ENCODE measurements at regions not wholly inside any gene's neighbourhood (a gene's known extent, or its start where the extent isn't known, plus 50 kb on each side); places are given as distances from the start of the nearest gene placed in this dataset.

DNA sequence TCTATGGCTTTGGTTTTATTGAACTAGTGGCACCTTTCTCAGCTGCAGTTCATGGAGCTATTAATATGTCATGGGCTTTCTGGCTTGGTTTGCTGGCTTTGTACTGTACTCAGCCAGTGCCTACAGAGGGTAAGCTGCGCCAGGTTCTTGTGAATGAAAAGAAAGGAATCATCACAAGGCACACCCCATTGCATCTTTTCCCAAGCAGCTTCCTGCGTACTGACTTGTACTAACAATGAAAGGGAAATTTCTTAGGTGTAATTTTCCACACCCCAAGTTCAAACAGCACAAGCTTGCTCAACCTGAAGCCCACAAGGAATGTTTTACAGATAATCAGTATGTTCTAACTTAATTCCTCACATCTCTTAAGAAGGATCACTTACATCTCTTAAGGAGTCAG lies 78.0 kb upstream of the TNFSF18 start:
- no peaks in the 10 kb centered on the region for H3K36me3 Mint-ChIP-seq (ENCODE audit: low read depth)
- H3K4me1 Mint-ChIP-seq (ENCODE audit: low read depth): peaks cover 17% of the 10 kb centered on the region
- no peak for DNase-seq
- no peaks in the 10 kb centered on the region for H3K9me3 Mint-ChIP-seq
- no peak overlapping the region for H3K4me3 Mint-ChIP-seq
- H3K27ac Mint-ChIP-seq: no peak overlapping the region
- TF ChIP-seq, protein P1, sequence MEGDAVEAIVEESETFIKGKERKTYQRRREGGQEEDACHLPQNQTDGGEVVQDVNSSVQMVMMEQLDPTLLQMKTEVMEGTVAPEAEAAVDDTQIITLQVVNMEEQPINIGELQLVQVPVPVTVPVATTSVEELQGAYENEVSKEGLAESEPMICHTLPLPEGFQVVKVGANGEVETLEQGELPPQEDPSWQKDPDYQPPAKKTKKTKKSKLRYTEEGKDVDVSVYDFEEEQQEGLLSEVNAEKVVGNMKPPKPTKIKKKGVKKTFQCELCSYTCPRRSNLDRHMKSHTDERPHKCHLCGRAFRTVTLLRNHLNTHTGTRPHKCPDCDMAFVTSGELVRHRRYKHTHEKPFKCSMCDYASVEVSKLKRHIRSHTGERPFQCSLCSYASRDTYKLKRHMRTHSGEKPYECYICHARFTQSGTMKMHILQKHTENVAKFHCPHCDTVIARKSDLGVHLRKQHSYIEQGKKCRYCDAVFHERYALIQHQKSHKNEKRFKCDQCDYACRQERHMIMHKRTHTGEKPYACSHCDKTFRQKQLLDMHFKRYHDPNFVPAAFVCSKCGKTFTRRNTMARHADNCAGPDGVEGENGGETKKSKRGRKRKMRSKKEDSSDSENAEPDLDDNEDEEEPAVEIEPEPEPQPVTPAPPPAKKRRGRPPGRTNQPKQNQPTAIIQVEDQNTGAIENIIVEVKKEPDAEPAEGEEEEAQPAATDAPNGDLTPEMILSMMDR (IDR thresholded peaks at IDR 0.05): no peak
- no peaks in the 10 kb centered on the region; the same call in 1 of the 2 replicates for H3K27me3 Mint-ChIP-seq (ENCODE audit: insufficient read depth)

DNA sequence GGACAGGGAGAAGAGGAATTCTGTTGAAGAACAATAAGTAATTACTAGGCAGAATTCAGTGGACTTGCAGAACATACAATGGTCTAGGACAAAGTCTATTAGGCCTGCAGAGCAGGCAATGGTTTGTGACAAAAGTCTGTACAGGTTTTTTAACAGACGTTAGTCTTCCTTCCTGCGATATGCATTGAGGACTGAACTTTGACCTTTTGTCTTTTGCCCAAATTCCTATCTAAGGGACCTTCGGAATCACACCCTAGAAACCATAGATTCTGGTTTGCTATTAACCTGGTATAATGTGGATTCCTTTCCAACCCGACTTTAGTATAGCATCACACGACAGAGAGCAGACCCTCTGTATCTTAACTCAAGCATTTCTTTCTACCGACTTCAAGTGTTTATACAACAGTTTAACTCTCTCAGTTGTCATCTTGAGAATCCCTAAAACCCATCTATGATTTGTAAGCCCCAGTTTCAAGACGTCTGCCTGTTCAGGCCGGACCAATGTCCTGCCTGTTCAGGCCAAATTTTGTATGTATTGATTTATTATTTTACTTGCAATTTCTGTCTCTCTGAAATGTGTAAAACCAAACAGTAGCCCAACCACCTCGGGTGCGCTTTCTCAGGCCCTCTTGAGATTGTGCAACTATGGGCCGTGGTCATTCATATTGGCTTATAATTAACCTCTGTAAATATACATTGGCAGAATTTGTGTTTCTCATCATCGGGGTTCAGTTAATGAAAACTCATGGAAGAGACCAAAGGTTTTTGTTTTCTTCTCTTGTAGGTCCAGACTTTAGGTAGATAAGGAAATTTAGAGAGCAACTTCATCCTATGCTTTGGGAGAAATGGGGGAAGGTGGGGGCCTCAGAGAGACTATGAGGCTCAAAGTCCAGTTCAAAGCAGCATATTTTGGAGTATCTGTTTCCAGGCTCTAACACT lies 76.9 kb upstream of the TNFSF18 start:
- Mint-ChIP-seq H3K9me3 (no peaks in the 10 kb centered on the region), H3K4me3 (no peak overlapping the region), H3K36me3 (ENCODE audit: low read depth) (no peaks in the 10 kb centered on the region), H3K27me3 (ENCODE audit: insufficient read depth) (no peaks in the 10 kb centered on the region; the same call in 1 of the 2 replicates), H3K27ac (no peak overlapping the region), H3K4me1 (ENCODE audit: low read depth) (peaks cover 22% of the 10 kb centered on the region)
- TF ChIP-seq, protein P1 (IDR thresholded peaks at IDR 0.05): no peak
- DNase-seq: no peak

DNA sequence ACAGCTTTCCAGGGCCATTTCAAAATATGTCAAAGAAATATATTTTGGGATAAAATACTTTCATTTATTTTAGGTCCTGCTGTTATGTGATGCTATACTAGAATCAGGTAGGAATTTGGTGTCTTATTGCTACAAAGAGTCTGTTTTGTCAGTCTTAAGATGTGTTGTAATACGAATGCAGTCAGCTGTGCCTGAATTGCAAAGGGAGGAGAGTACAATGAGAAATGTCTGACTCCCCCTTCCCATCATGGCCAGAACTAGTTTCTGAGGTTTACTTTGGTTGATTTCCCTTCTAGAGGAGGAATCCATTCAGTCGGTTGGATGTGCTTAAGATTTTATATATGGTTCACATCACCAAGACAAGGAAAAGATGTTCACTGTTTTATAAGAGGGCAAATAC lies 75.7 kb upstream of the TNFSF18 start:
- Mint-ChIP-seq H3K4me1 (ENCODE audit: low read depth) (peaks cover 35% of the 10 kb centered on the region), H3K27me3 (ENCODE audit: insufficient read depth) (no peaks in the 10 kb centered on the region; the same call in 1 of the 2 replicates), H3K36me3 (ENCODE audit: low read depth) (no peaks in the 10 kb centered on the region), H3K4me3 (no peak overlapping the region), H3K9me3 (no peaks in the 10 kb centered on the region), H3K27ac (no peak overlapping the region)
- TF ChIP-seq, protein P1 (IDR thresholded peaks at IDR 0.05): no peak
- no peak for DNase-seq

DNA sequence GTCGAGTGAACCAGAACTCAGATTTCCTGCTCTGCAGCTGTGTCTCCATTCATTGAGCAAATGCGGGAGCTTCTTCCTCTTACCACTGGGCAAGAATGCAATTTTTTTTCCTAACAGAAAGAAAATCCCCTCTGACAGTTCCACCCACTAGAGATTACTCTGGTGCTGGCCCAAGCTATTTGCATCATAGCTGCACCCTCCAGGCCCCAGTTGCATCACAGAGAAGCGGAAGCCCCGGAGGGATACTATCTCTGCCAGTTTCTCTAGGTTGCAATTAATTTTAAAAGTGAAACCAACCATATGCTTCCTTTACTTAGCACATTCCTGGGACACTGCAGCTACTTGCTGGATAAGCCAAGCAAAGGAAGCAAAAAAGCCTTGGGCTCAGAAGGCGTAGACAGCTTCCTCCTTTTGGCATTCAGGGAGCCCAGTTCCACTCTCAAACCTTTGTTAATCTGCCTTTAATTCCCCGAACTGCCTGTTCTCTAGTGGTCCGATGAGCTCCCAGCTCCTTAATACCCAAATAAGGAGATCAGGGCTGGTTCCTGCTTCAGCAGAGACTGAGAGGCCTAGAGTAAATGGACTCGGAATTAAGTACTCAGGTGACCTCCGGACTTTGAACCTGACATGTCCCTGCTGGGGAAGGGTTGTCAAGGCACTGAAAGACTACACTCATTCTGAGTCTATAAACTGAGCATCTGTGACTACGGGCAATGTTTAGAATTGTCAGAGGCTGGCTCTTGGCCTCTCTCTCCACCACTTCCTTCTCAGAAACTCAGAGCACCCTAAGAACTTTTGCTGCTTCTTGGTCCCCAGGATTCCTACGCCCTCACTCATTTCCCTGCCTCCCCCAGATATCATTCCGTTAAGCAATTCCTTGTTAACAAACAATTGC lies 72.5 kb upstream of the TNFSF18 start:
- Mint-ChIP-seq H3K9me3 (no peaks in the 10 kb centered on the region), H3K27me3 (ENCODE audit: insufficient read depth) (no peaks in the 10 kb centered on the region; the same call in 1 of the 2 replicates), H3K36me3 (ENCODE audit: low read depth) (no peaks in the 10 kb centered on the region; the same call in 1 of the 2 replicates), H3K27ac (peak overlapping the region; percentile 98), H3K4me3 (peak overlapping the region; percentile 83), H3K4me1 (ENCODE audit: low read depth) (peaks cover 46% of the 10 kb centered on the region)
- TF ChIP-seq, protein P1 (IDR thresholded peaks at IDR 0.05): no peak; the same call in 1 of the 2 replicates
- DNase-seq: peak; percentile 93

DNA sequence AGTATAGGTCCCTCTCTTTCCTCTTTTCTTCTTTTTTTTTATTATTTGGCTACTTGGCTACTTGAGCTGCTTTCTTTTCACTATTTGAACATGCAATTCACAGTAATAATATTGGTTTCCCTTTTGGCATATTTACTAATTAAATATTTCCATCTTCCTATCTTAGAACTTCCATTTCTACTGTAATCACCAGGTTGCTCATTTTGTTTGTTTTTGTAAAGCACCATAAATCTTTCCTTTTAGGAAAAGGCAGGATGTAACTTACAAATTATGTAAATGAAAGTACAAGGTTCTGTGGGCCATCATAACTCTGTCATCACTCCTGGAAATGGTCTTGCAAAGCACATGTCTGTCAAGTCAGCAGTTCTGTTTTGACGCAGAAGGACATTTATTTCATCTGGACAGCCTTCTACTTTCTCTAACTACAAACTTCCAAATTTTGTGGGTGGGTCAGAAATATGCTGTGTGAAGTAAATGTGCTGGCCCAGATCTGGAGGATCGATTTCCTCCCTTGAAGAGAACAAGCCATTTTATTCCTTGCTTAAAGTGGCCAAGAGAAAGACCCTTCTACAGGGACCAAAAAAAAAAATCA lies 71.7 kb upstream of the TNFSF18 start:
- Mint-ChIP-seq H3K4me3 (peak overlapping the region; percentile 83), H3K27me3 (ENCODE audit: insufficient read depth) (no peaks in the 10 kb centered on the region; the same call in 1 of the 2 replicates), H3K36me3 (ENCODE audit: low read depth) (no peaks in the 10 kb centered on the region; the same call in 1 of the 2 replicates), H3K4me1 (ENCODE audit: low read depth) (peaks cover 46% of the 10 kb centered on the region), H3K9me3 (no peaks in the 10 kb centered on the region), H3K27ac (peak overlapping the region; percentile 98)
- DNase-seq: no peak
- TF ChIP-seq, protein P1 (IDR thresholded peaks at IDR 0.05): no peak

All from HFFc6 (cell line).